H9 (cell line): ENCODE measurements at regions not wholly inside any gene's neighbourhood (a gene's known extent, or its start where the extent isn't known, plus 50 kb on each side); places are given as distances from the start of the nearest gene placed in this dataset.

Experiments
- DNase-seq: peaks from one replicate; pipeline ENCODE4 v3.0.0-alpha.2; 2017
- H2AFZ ChIP-seq: one replicate; pipeline ENCODE4 v1.6.1; 2013; ENCODE audit warnings: mild to moderate bottlenecking, low read length, control low read depth, moderate library complexity
- H2AK5ac ChIP-seq: 2 replicates; pipeline ENCODE4 v1.6.1; 2013; ENCODE audit warnings: low read length, control low read depth, mixed read lengths; ENCODE audit not compliant: insufficient read length
- H2BK120ac ChIP-seq: one replicate; pipeline ENCODE4 v1.6.1; 2013; ENCODE audit warnings: low read depth, mild to moderate bottlenecking, low read length, control low read depth, inconsistent platforms; ENCODE audit not compliant: poor library complexity, severe bottlenecking
- H2BK12ac ChIP-seq: 2 replicates; pipeline ENCODE4 v1.6.1; 2013; ENCODE audit warnings: low read length, control low read depth, mixed read lengths, low read depth; ENCODE audit not compliant: insufficient read length
- H2BK15ac ChIP-seq: 2 replicates; pipeline ENCODE4 v1.6.1; 2013; ENCODE audit warnings: low read depth, low read length, control low read depth
- H2BK20ac ChIP-seq: one replicate; pipeline ENCODE4 v1.6.1; 2013; ENCODE audit warnings: low read depth, mild to moderate bottlenecking, low read length, control low read depth, inconsistent platforms; ENCODE audit not compliant: poor library complexity, severe bottlenecking
- H2BK5ac ChIP-seq: 2 replicates; pipeline ENCODE4 v1.6.1; 2013; ENCODE audit warnings: low read length, control low read depth, mixed read lengths; ENCODE audit not compliant: insufficient read length
- H3K14ac ChIP-seq: 2 replicates; pipeline ENCODE4 v1.6.1; 2013; ENCODE audit warnings: low read length, control low read depth; ENCODE audit not compliant: insufficient read depth
- H3K18ac ChIP-seq: 2 replicates; pipeline ENCODE4 v1.6.1; 2013; ENCODE audit warnings: low read depth, mild to moderate bottlenecking, mixed read lengths, low read length, control low read depth; ENCODE audit not compliant: insufficient read length
- H3K23ac ChIP-seq: 2 replicates; pipeline ENCODE4 v1.6.1; 2013; ENCODE audit warnings: low read length, control low read depth, mixed read lengths, low read depth; ENCODE audit not compliant: insufficient read length
- H3K23me2 ChIP-seq: 2 replicates; pipeline ENCODE4 v1.6.1; 2013; ENCODE audit warnings: low read depth, mild to moderate bottlenecking, mixed read lengths, low read length, control low read depth; ENCODE audit not compliant: insufficient read length, poor library complexity, severe bottlenecking
- H3K27ac ChIP-seq: 2 replicates; pipeline ENCODE4 v1.5.1; 2013; ENCODE audit warnings: low read length, control low read depth, mixed read lengths, low read depth; ENCODE audit not compliant: insufficient read length
- H3K27me3 ChIP-seq: 2 replicates; pipeline ENCODE4 v1.6.1; 2013; ENCODE audit warnings: low read length, control low read depth, inconsistent platforms; ENCODE audit not compliant: insufficient read depth
- H3K4ac ChIP-seq: 2 replicates; pipeline ENCODE4 v1.6.1; 2013; ENCODE audit warnings: low read depth, mild to moderate bottlenecking, control low read depth, inconsistent platforms, low read length, moderate library complexity
- H3K4me1 ChIP-seq: 2 replicates; pipeline ENCODE4 v1.6.1; 2013; ENCODE audit warnings: low read length, control low read depth, inconsistent platforms; ENCODE audit not compliant: insufficient read depth
- H3K4me2 ChIP-seq: 2 replicates; pipeline ENCODE4 v1.6.1; 2013; ENCODE audit warnings: low read length, control low read depth, mixed read lengths; ENCODE audit not compliant: insufficient read length, insufficient read depth
- H3K56ac ChIP-seq: 2 replicates; pipeline ENCODE4 v1.6.1; 2013; ENCODE audit warnings: low read depth, mild to moderate bottlenecking, mixed read lengths, low read length, control low read depth; ENCODE audit not compliant: insufficient read length
- H3K79me1 ChIP-seq: 2 replicates; pipeline ENCODE4 v1.6.1; 2013; ENCODE audit warnings: low read depth, mild to moderate bottlenecking, moderate library complexity, low read length, control low read depth, inconsistent platforms; ENCODE audit not compliant: insufficient read depth, poor library complexity, severe bottlenecking
- H3K79me2 ChIP-seq: 2 replicates; pipeline ENCODE4 v1.6.1; 2013; ENCODE audit warnings: low read length, control low read depth, inconsistent platforms; ENCODE audit not compliant: insufficient read depth
- H3K9ac ChIP-seq: 2 replicates; pipeline ENCODE4 v1.6.1; 2013; ENCODE audit warnings: low read length, control low read depth, mixed read lengths; ENCODE audit not compliant: insufficient read length; ENCODE audit errors: extremely low read depth
- H3K9me3 ChIP-seq: one replicate; pipeline ENCODE4 v1.6.1; 2013; ENCODE audit warnings: low read depth, low read length, inconsistent platforms; ENCODE audit not compliant: control insufficient read depth
- H3T11ph ChIP-seq: one replicate; pipeline ENCODE4 v1.6.1; 2013; ENCODE audit warnings: mild to moderate bottlenecking, low read length, control low read depth, inconsistent platforms
- H4K20me1 ChIP-seq: one replicate; pipeline ENCODE4 v1.6.1; 2013; ENCODE audit not compliant: control insufficient read depth, insufficient read length, insufficient read depth
- H4K5ac ChIP-seq: 2 replicates; pipeline ENCODE4 v1.6.1; 2013; ENCODE audit warnings: low read depth, mild to moderate bottlenecking, mixed read lengths, low read length, control low read depth; ENCODE audit not compliant: insufficient read length
- H4K8ac ChIP-seq: replicated peaks from 2 replicates; pipeline ENCODE4 v1.6.1; 2013; ENCODE audit warnings: low read length, control low read depth, mixed read lengths, low read depth; ENCODE audit not compliant: insufficient read length
- H4K91ac ChIP-seq: 2 replicates; pipeline ENCODE4 v1.6.1; 2013; ENCODE audit warnings: low read depth, mild to moderate bottlenecking, moderate library complexity, mixed read lengths, low read length, control low read depth; ENCODE audit not compliant: insufficient read length
- H3K27ac Mint-ChIP-seq, 3 experiments: 2 replicates in 2 of 3; 3 replicates in 1 of 3; pipeline ENCODE4 v1.8.0; 2020 to 2021; ENCODE audit warnings: mixed read lengths in 3 of 3, mild to moderate bottlenecking in 1 of 3, moderate library complexity in 1 of 3
- H3K27me3 Mint-ChIP-seq: 2 replicates; pipeline ENCODE4 v1.8.0; 2021; ENCODE audit warnings: low read depth, mild to moderate bottlenecking, moderate library complexity, mixed read lengths
- H3K36me3 Mint-ChIP-seq, 3 experiments: 2 replicates in 2 of 3; 3 replicates in 1 of 3; pipeline ENCODE4 v1.8.0; 2020 to 2021; ENCODE audit warnings: low read depth in 3 of 3, mixed read lengths in 3 of 3; ENCODE audit not compliant: insufficient read depth in 1 of 3
- H3K4me1 Mint-ChIP-seq, 2 experiments: 2 replicates each; pipeline ENCODE4 v1.8.0; 2020; ENCODE audit warnings: mixed read lengths in 2 of 2
- H3K4me3 Mint-ChIP-seq, 2 experiments: 2 replicates in 1 of 2; 3 replicates in 1 of 2; pipeline ENCODE4 v1.8.0; 2020 to 2021; ENCODE audit warnings: mild to moderate bottlenecking in 2 of 2, mixed read lengths in 2 of 2, moderate library complexity in 1 of 2
- H3K9me3 Mint-ChIP-seq, 2 experiments: 2 replicates in 1 of 2; 3 replicates in 1 of 2; pipeline ENCODE4 v1.8.0; 2020; ENCODE audit warnings: mild to moderate bottlenecking in 2 of 2, mixed read lengths in 2 of 2, moderate library complexity in 1 of 2
- CTCF ChIP-seq: fragments of 200-600 bp; sonication (generic); conservative IDR thresholded peaks from 3 replicates; pipeline ENCODE4 v1.8.0; 2021; ENCODE audit warnings: antibody characterized with exemption, mild to moderate bottlenecking
- WGBS: extraction: QIAGEN DNeasy Blood & Tissue Kit; methylation state at CpG from one replicate; pipeline ENCODE4 v1.1.7; 2013; ENCODE audit warnings: missing lambda C conversion rate, low lambda C conversion rate, mixed read lengths; ENCODE audit not compliant: insufficient read length; ENCODE audit errors: extremely low coverage; 5-methylcytosine and 5-hydroxymethylcytosine counted together

GRCh38 chr5:51968756-51969155, 585.5 kb downstream of the ISL1 start:
- no peak overlapping the region for H2BK5ac ChIP-seq
- no peak overlapping the region for H3K4ac ChIP-seq
- DNase-seq: no peak
- H2BK20ac ChIP-seq: no peak overlapping the region
- WGBS: no CpG with 5 or more reads among the region's 1 CpG
- H3K23me2 ChIP-seq: no peaks in the 10 kb centered on the region
- peaks cover 11% of the 10 kb centered on the region in 2 experiments for H3K4me1 Mint-ChIP-seq
- H3K27me3 Mint-ChIP-seq: no peaks in the 10 kb centered on the region
- H3K4me1 ChIP-seq: peaks cover 7% of the 10 kb centered on the region; the same call in 1 of the 2 replicates
- TF ChIP-seq CTCF: no peak
- H4K8ac ChIP-seq: no peak overlapping the region
- peak overlapping the region in 2 of 3 experiments; percentile 26 to 71; a peak in 2 of 7 replicates for H3K27ac Mint-ChIP-seq
- H3K18ac ChIP-seq: no peak overlapping the region
- H3K9ac ChIP-seq: no peak overlapping the region
- H3K23ac ChIP-seq: no peak overlapping the region
- no peaks in the 10 kb centered on the region for H3K27me3 ChIP-seq
- no peak overlapping the region for H2BK12ac ChIP-seq
- H2AK5ac ChIP-seq: no peak overlapping the region
- H3K79me1 ChIP-seq: no peaks in the 10 kb centered on the region
- no peak overlapping the region for H3K56ac ChIP-seq
- no peaks in the 10 kb centered on the region for H4K20me1 ChIP-seq
- peak overlapping the region; percentile 48 for H2AFZ ChIP-seq
- H3K79me2 ChIP-seq: no peaks in the 10 kb centered on the region
- H3K4me3 Mint-ChIP-seq: no peak overlapping the region
- H3K14ac ChIP-seq: no peak overlapping the region
- H3K4me2 ChIP-seq: no peak overlapping the region
- no peak overlapping the region for H3T11ph ChIP-seq
- H4K5ac ChIP-seq: no peak overlapping the region
- no peak overlapping the region for H4K91ac ChIP-seq
- H3K36me3 Mint-ChIP-seq: peaks cover 0 to 7% (median 0%) of the 10 kb centered on the region in 3 experiments; a peak in 3 of 7 replicates
- no peak overlapping the region for H2BK15ac ChIP-seq
- H3K9me3 ChIP-seq: no peaks in the 10 kb centered on the region
- peaks cover 0 to 6% of the 10 kb centered on the region in 2 experiments; a peak in 4 of 5 replicates for H3K9me3 Mint-ChIP-seq
- no peak overlapping the region for H3K27ac ChIP-seq
- H2BK120ac ChIP-seq: no peak overlapping the region
